ENCODE measurements at regions not wholly inside any gene's neighbourhood (a gene's known extent, or its start where the extent isn't known, plus 50 kb on each side); places are given as distances from the start of the nearest gene placed in this dataset.

DNA sequence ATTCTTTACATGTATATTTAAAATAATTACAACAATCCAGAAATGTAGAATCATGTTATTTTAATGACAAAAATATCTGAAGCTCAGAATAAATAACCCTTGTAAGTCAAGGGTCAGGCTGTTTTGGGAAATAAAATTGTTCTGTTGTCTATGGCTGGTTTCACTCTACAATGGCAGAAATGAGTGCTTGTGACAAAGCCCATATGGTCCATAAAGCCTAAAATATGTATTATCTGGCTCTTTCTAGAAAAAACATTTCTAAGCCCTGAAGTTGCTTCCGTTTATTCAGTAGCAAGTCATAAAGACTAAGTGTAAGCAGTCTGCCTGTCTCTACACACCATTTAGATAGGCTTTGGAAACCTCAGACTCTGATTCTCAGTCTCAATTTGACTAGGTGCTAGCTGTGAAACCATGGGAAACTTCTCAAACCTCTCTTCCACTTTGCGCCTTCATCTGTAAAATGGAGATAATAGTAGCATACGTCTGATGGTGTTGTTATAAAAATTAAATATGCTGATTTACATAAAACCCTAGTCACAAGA, 365.7 kb upstream of the CA10 start:
- Mint-ChIP-seq H3K36me3 (ENCODE audit: low read depth, unreplicated experiment) (no peaks in the 10 kb centered on the region), H3K27ac (ENCODE audit: unreplicated experiment) (no peak overlapping the region), H3K9me3 (ENCODE audit: unreplicated experiment) (no peaks in the 10 kb centered on the region), H3K4me1 (ENCODE audit: low read depth, unreplicated experiment) (no peaks in the 10 kb centered on the region), H3K27me3 (ENCODE audit: low read depth, unreplicated experiment) (no peaks in the 10 kb centered on the region), H3K4me3 (ENCODE audit: unreplicated experiment) (no peak overlapping the region)
- Histone ChIP-seq H3K79me2 (ENCODE audit: insufficient read depth, low read length) (no peaks in the 10 kb centered on the region), H3K27me3 (ENCODE audit: insufficient read depth, low read length) (no peaks in the 10 kb centered on the region), H2AFZ (ENCODE audit: low read depth, low read length) (no peak overlapping the region), H3K9ac (ENCODE audit: low read length) (no peak overlapping the region), H3K9me3 (ENCODE audit: insufficient read depth, low read depth, low read length) (no peaks in the 10 kb centered on the region), H3K4me1 (ENCODE audit: insufficient read depth, low read length) (no peaks in the 10 kb centered on the region), H3K36me3 (ENCODE audit: insufficient read depth, low read length) (no peaks in the 10 kb centered on the region), H3K4me3 (ENCODE audit: insufficient read depth, low read depth, low read length) (no peak overlapping the region), H3K4me2 (ENCODE audit: low read length) (no peak overlapping the region), H3K27ac (ENCODE audit: low read depth, low read length) (no peak overlapping the region), H4K20me1 (ENCODE audit: insufficient read depth, low read length) (no peaks in the 10 kb centered on the region)
- TF ChIP-seq, protein P1, sequence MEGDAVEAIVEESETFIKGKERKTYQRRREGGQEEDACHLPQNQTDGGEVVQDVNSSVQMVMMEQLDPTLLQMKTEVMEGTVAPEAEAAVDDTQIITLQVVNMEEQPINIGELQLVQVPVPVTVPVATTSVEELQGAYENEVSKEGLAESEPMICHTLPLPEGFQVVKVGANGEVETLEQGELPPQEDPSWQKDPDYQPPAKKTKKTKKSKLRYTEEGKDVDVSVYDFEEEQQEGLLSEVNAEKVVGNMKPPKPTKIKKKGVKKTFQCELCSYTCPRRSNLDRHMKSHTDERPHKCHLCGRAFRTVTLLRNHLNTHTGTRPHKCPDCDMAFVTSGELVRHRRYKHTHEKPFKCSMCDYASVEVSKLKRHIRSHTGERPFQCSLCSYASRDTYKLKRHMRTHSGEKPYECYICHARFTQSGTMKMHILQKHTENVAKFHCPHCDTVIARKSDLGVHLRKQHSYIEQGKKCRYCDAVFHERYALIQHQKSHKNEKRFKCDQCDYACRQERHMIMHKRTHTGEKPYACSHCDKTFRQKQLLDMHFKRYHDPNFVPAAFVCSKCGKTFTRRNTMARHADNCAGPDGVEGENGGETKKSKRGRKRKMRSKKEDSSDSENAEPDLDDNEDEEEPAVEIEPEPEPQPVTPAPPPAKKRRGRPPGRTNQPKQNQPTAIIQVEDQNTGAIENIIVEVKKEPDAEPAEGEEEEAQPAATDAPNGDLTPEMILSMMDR (IDR thresholded peaks at IDR 0.05; ENCODE audit: insufficient read depth, low read depth, low read length): no peak
- FAIRE-seq (no peak), DNase-seq (ENCODE audit: low read depth) (no peak)

DNA sequence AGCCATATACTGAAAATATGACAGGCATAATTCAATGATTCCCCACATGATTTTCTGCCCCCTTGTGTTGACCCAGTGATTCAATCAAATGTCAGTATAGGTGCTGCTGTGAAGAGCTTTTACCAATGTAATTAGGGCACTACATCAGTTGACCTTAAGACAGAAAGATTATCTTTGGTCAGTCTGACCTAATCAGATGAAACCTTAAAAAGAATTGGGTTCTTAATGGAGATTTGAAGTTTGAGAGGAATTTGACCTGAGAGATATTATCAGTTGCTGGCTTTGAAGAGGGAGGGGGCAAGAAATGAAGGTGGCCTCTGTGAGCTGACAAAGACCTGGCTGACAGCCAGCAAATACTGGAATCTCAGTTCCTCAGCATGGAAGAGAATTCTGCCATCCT, 358.7 kb upstream of the CA10 start:
- Histone ChIP-seq H3K79me2 (ENCODE audit: insufficient read depth, low read length) (no peaks in the 10 kb centered on the region), H3K9ac (ENCODE audit: low read length) (no peak overlapping the region), H3K4me2 (ENCODE audit: low read length) (no peak overlapping the region), H2AFZ (ENCODE audit: low read depth, low read length) (no peak overlapping the region), H3K36me3 (ENCODE audit: insufficient read depth, low read length) (no peaks in the 10 kb centered on the region), H4K20me1 (ENCODE audit: insufficient read depth, low read length) (no peaks in the 10 kb centered on the region), H3K27me3 (ENCODE audit: insufficient read depth, low read length) (no peaks in the 10 kb centered on the region), H3K9me3 (ENCODE audit: insufficient read depth, low read depth, low read length) (no peaks in the 10 kb centered on the region), H3K4me3 (ENCODE audit: insufficient read depth, low read depth, low read length) (no peak overlapping the region), H3K4me1 (ENCODE audit: insufficient read depth, low read length) (no peaks in the 10 kb centered on the region), H3K27ac (ENCODE audit: low read depth, low read length) (no peak overlapping the region)
- H3K27ac Mint-ChIP-seq (ENCODE audit: unreplicated experiment): no peak overlapping the region
- FAIRE-seq: no peak
- H3K36me3 Mint-ChIP-seq (ENCODE audit: low read depth, unreplicated experiment): no peaks in the 10 kb centered on the region
- no peaks in the 10 kb centered on the region for H3K27me3 Mint-ChIP-seq (ENCODE audit: low read depth, unreplicated experiment)
- no peaks in the 10 kb centered on the region for H3K9me3 Mint-ChIP-seq (ENCODE audit: unreplicated experiment)
- DNase-seq (ENCODE audit: low read depth): no peak
- no peak overlapping the region for H3K4me3 Mint-ChIP-seq (ENCODE audit: unreplicated experiment)
- no peak for TF ChIP-seq EZH2 (IDR thresholded peaks at IDR 0.05; ENCODE audit: insufficient read depth, low read length)
- TF ChIP-seq, protein P1 (IDR thresholded peaks at IDR 0.05; ENCODE audit: insufficient read depth, low read depth, low read length): no peak
- H3K4me1 Mint-ChIP-seq (ENCODE audit: low read depth, unreplicated experiment): no peaks in the 10 kb centered on the region

DNA sequence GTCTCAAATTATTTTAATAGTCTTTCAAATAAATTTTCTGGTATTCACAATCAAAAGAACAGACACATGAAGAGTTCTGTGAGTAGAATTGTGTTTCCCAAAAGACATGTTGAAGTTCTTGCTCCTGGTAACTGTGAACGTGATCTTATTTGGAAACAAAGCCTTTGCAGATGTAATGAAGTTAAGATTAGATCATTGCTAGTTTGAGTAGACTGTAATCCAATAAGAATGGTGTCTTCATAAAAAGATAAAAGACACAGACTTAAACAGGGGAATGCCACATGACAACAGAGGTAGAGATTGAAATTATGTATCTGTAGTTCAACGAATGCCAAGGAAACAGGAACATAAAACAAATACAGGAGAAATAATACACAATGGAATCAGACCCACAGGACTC, 357.4 kb upstream of the CA10 start:
- TF ChIP-seq EZH2 (IDR thresholded peaks at IDR 0.05; ENCODE audit: insufficient read depth, low read length): no peak
- TF ChIP-seq, protein P1 (IDR thresholded peaks at IDR 0.05; ENCODE audit: insufficient read depth, low read depth, low read length): no peak
- H3K9me3 Mint-ChIP-seq (ENCODE audit: unreplicated experiment): no peaks in the 10 kb centered on the region
- no peaks in the 10 kb centered on the region for H3K27me3 Mint-ChIP-seq (ENCODE audit: low read depth, unreplicated experiment)
- Histone ChIP-seq H3K4me1 (ENCODE audit: insufficient read depth, low read length) (no peaks in the 10 kb centered on the region), H3K27ac (ENCODE audit: low read depth, low read length) (no peak overlapping the region), H3K9me3 (ENCODE audit: insufficient read depth, low read depth, low read length) (no peaks in the 10 kb centered on the region), H3K4me3 (ENCODE audit: insufficient read depth, low read depth, low read length) (no peak overlapping the region), H3K9ac (ENCODE audit: low read length) (no peak overlapping the region), H2AFZ (ENCODE audit: low read depth, low read length) (no peak overlapping the region), H3K4me2 (ENCODE audit: low read length) (no peak overlapping the region), H3K79me2 (ENCODE audit: insufficient read depth, low read length) (no peaks in the 10 kb centered on the region), H4K20me1 (ENCODE audit: insufficient read depth, low read length) (no peaks in the 10 kb centered on the region), H3K27me3 (ENCODE audit: insufficient read depth, low read length) (no peaks in the 10 kb centered on the region), H3K36me3 (ENCODE audit: insufficient read depth, low read length) (no peaks in the 10 kb centered on the region)
- H3K27ac Mint-ChIP-seq (ENCODE audit: unreplicated experiment): no peak overlapping the region
- no peak overlapping the region for H3K4me3 Mint-ChIP-seq (ENCODE audit: unreplicated experiment)
- H3K4me1 Mint-ChIP-seq (ENCODE audit: low read depth, unreplicated experiment): no peaks in the 10 kb centered on the region
- FAIRE-seq (no peak), DNase-seq (ENCODE audit: low read depth) (no peak)
- H3K36me3 Mint-ChIP-seq (ENCODE audit: low read depth, unreplicated experiment): no peaks in the 10 kb centered on the region

Measured in astrocyte (in vitro differentiated cells and primary cell).